ENCODE measurements at regions not wholly inside any gene's neighbourhood (a gene's known extent, or its start where the extent isn't known, plus 50 kb on each side); places are given as distances from the start of the nearest gene placed in this dataset.

- Mint-ChIP-seq H3K4me3 (no peak overlapping the region), H3K27me3 (ENCODE audit: low read depth) (no peaks in the 10 kb centered on the region), H3K36me3 (ENCODE audit: insufficient read depth in 1 of 3, low read depth in 3 of 3) (peaks cover 0 to 5% (median 0%) of the 10 kb centered on the region in 3 experiments; a peak in 1 of 7 replicates), H3K4me1 (peaks cover 14 to 15% of the 10 kb centered on the region in 2 experiments), H3K9me3 (no peaks in the 10 kb centered on the region; a peak in 1 of 5 replicates), H3K27ac (no peak overlapping the region)
- Histone ChIP-seq H4K20me1 (ENCODE audit: control insufficient read depth, insufficient read depth, insufficient read length) (no peaks in the 10 kb centered on the region), H3K27me3 (ENCODE audit: insufficient read depth, low read length) (no peaks in the 10 kb centered on the region), H4K8ac (replicated peaks; ENCODE audit: insufficient read length, low read depth, low read length) (no peak overlapping the region), H3K23ac (ENCODE audit: insufficient read length, low read depth, low read length) (no peak overlapping the region), H3K27ac (ENCODE audit: insufficient read length, low read depth, low read length) (no peak overlapping the region), H2BK12ac (ENCODE audit: insufficient read length, low read depth, low read length) (no peak overlapping the region), H4K91ac (ENCODE audit: insufficient read length, low read depth, low read length) (no peak overlapping the region), H2AFZ (ENCODE audit: low read length) (no peak overlapping the region), H3K56ac (ENCODE audit: insufficient read length, low read depth, low read length) (no peak overlapping the region), H3K79me1 (ENCODE audit: insufficient read depth, low read depth, low read length, poor library complexity, severe bottlenecking) (no peaks in the 10 kb centered on the region), H3K9me3 (ENCODE audit: control insufficient read depth, low read depth, low read length) (no peaks in the 10 kb centered on the region), H2BK5ac (ENCODE audit: insufficient read length, low read length) (no peak overlapping the region), H4K5ac (ENCODE audit: insufficient read length, low read depth, low read length) (no peak overlapping the region), H3T11ph (ENCODE audit: low read length) (no peak overlapping the region), H3K9ac (ENCODE audit: extremely low read depth, insufficient read length, low read length) (no peak overlapping the region), H3K4me1 (ENCODE audit: insufficient read depth, low read length) (no peaks in the 10 kb centered on the region), H3K4me2 (ENCODE audit: insufficient read depth, insufficient read length, low read length) (no peak overlapping the region), H3K18ac (ENCODE audit: insufficient read length, low read depth, low read length) (no peak overlapping the region), H2BK20ac (ENCODE audit: low read depth, low read length, poor library complexity, severe bottlenecking) (no peak overlapping the region), H2BK15ac (ENCODE audit: low read depth, low read length) (no peak overlapping the region), H2BK120ac (ENCODE audit: low read depth, low read length, poor library complexity, severe bottlenecking) (no peak overlapping the region), H2AK5ac (ENCODE audit: insufficient read length, low read length) (no peak overlapping the region), H3K14ac (ENCODE audit: insufficient read depth, low read length) (no peak overlapping the region), H3K4ac (ENCODE audit: low read depth, low read length) (no peak overlapping the region), H3K79me2 (ENCODE audit: insufficient read depth, low read length) (no peaks in the 10 kb centered on the region), H3K23me2 (ENCODE audit: insufficient read length, low read depth, low read length, poor library complexity, severe bottlenecking) (no peaks in the 10 kb centered on the region)
- TF ChIP-seq, protein P1, sequence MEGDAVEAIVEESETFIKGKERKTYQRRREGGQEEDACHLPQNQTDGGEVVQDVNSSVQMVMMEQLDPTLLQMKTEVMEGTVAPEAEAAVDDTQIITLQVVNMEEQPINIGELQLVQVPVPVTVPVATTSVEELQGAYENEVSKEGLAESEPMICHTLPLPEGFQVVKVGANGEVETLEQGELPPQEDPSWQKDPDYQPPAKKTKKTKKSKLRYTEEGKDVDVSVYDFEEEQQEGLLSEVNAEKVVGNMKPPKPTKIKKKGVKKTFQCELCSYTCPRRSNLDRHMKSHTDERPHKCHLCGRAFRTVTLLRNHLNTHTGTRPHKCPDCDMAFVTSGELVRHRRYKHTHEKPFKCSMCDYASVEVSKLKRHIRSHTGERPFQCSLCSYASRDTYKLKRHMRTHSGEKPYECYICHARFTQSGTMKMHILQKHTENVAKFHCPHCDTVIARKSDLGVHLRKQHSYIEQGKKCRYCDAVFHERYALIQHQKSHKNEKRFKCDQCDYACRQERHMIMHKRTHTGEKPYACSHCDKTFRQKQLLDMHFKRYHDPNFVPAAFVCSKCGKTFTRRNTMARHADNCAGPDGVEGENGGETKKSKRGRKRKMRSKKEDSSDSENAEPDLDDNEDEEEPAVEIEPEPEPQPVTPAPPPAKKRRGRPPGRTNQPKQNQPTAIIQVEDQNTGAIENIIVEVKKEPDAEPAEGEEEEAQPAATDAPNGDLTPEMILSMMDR (conservative IDR thresholded peaks at IDR 0.05) = no peak
- DNase-seq = no peak
- no CpG with 5 or more reads among the region's 2 CpGs for WGBS (ENCODE audit: extremely low coverage, insufficient read length, low lambda C conversion rate)
These were observed 65.2 kb downstream of the HMHB1 start for GRCh38 chr5:143877196-143877595.
